Stimulated activated CD8-positive, alpha-beta memory T cell treated with anti-CD3 and anti-CD28 coated beads, Interleukin-7, amount 100 ng/mL, for 4 hours (primary cell): ENCODE measurements at regions not wholly inside any gene's neighbourhood (a gene's known extent, or its start where the extent isn't known, plus 50 kb on each side); places are given as distances from the start of the nearest gene placed in this dataset.

Experiments used
- DNase-seq, 2 donors: peaks; one replicate each; pipeline ENCODE4 v3.0.0-alpha.2; 2020; ENCODE audit warnings: low read depth in 2 of 2

GRCh38 chr1:101290922-101291561 is 54.2 kb downstream of the S1PR1 start:
- no peak for DNase-seq

- no peak for DNase-seq
Measured at GRCh38 chr1:101291562-101292380, 55.0 kb downstream of the S1PR1 start.

DNA sequence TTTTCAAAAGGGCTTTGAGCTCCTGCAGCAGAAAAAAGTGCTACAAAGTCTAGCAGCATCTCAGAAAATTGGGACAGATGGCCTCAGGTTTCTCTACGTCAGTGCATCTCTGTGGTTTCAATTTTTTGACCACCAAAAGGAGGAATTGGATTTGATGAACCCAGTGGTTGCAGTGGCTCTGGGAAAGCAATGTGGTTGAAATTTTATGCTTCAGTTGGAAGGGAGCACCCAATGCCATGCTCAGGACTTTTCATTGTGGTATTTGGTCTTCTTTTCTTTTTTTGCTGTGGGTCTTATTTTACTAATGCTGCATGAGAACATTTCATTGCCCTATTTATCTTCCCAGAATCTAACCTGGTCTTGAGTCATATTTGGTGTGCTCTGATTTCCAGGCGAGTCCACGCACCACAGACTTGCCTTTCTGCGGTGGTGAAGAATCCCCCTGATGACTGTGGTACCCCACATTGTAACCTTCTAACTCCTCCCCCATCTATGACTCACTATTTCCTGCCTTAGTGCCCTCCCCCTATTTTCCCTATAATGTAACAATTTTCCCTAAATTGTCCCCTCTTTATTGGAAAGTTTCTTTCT is 56.7 kb downstream of the S1PR1 start:
- DNase-seq: peak; percentile 50 to 68

DNA sequence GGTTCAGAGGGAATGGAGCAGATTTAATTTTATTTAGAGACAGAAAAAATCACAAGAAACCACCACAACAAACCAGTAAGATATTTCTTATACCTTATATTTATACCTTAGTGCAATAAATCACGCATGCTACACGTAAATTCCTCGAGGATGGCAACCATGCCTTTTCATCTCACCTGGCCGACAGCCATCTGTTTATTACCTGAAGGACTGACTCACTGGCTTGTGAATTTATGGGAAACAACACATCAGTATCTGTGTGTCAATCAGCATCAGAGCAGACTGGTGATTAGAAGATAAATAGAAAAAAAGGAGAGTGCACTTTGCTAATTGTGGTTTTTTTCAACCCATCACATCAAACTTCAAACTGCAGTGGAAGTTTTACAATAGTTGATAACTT is 58.4 kb downstream of the S1PR1 start:
- DNase-seq: no peak

DNA sequence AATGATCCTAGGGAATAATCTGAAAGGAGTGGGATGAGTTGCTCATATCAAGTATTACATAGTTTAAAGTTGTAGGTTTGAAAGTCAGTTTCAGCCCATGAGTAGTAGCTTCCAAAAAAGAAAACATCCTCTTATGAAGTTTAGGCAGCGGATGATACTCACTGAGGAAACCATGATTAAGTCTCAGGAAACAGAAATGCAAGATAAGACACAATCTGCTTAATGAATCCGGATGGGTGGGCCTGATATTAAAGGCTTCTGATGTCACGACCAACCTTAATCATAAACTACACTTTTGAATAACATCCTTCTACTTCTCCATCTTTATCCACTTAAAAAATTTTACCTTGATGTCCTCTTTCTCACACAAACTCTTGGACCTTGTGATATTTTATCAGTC is 61.8 kb downstream of the S1PR1 start:
- no peak for DNase-seq

- DNase-seq: no peak
Measured at GRCh38 chr1:101299141-101299540, 62.3 kb downstream of the S1PR1 start.

- no peak for DNase-seq
Measured at GRCh38 chr1:101299710-101300109, 62.9 kb downstream of the S1PR1 start.

GRCh38 chr1:101300916-101301315 is 64.1 kb downstream of the S1PR1 start:
- no peak for DNase-seq

- no peak for DNase-seq
Measured at GRCh38 chr1:101301446-101302057, 64.7 kb downstream of the S1PR1 start.

DNA sequence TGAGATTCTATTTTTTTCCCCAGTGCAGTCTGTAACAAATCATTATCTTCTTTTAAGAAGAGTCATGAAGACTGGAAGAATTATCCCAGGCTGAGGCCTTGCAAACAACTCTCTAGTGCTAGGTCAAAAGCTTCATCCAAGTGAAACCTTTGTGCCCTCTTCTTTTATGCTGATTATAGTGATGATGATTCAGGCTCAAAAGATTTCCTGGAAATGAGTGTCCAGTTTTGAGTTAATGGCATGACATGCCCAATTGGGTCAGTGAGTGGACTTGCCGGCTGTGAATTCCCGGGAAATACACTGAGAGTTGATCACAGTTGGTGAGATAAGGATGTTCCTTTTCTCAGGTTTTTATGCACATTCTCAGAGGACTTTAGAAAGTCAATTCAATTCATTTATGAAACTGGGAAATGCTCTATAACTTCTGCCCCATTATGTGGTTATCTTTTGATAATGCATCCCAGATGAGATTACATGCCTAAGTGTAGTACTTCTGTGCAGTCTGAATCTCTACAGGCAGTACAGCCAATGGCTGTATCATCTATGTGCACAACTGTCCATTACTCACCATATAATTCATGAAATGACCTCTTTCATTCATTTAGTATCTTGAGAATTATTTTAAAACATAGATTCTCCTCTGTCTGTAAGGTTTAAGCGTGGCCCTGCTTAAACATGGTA is 66.2 kb downstream of the S1PR1 start:
- DNase-seq: no peak

GRCh38 chr1:101307985-101308689 is 71.3 kb downstream of the S1PR1 start:
- no peak for DNase-seq

- DNase-seq: no peak
Measured at GRCh38 chr1:101308935-101309333, 72.1 kb downstream of the S1PR1 start.

DNA sequence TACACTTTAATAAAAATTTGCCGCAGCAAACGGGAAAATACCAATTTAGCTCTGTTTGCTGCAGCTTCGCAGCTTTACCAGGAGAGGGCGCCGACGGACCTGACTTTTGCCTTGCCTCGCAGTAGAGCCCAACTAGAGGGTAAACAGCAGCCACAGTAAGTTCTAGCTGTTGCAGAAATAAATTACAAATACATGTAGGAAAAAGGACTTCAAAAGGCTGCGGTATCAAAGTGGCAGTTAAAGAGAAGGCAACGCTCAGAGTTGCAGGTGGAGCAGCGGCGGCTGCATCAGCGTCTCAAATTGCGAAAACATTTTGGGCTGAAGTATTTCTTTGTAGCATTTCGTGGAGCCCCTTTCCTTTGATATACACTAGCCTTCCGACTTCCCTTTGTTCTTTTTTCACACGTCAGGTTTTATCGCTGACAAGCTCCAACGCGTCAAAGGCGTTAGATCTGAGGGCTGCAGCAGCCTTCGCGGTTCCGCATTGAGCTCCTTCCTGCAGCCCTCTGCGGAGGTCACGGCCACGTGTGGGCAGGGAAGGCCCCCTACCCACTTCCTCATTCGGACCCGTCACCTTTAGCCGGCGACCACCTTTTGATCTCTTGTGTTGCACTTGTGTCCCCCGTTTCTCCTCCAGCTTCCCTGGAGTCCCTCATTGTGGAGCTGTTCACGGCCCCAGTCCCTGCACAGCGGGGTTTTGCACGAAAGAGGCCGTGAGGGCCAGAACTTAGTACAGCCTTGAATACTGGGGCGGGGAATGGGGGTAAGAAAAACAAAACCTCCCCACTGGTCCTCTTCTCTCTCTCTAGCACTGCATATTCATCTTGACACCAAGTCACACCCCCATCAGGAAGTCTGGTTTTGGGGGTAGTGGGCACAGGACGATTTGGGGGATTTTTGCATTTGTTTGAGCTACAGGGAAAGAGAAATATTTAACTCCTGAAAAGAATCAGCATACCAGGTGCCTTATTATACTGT is 72.8 kb downstream of the S1PR1 start:
- peak; percentile 54 to 62 for DNase-seq

DNA sequence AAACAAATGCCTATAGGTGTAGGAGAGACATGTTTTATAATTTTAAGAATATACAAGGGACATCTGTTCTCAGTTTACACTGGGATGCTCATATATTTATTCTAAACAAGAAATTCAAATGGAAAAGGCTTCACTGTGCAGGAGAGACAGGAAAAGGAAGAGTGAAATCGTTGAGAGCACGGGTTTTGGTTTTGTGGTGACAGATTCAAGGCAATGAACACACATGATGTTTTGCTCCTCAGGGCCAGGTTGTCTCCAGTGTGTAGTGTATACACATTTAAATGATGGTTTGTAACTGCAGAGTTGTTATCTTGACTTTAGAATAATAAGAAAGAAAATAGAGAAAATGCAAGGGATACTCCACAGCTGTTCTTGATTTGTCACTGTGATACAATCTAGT is 73.7 kb downstream of the S1PR1 start:
- DNase-seq: no peak

DNA sequence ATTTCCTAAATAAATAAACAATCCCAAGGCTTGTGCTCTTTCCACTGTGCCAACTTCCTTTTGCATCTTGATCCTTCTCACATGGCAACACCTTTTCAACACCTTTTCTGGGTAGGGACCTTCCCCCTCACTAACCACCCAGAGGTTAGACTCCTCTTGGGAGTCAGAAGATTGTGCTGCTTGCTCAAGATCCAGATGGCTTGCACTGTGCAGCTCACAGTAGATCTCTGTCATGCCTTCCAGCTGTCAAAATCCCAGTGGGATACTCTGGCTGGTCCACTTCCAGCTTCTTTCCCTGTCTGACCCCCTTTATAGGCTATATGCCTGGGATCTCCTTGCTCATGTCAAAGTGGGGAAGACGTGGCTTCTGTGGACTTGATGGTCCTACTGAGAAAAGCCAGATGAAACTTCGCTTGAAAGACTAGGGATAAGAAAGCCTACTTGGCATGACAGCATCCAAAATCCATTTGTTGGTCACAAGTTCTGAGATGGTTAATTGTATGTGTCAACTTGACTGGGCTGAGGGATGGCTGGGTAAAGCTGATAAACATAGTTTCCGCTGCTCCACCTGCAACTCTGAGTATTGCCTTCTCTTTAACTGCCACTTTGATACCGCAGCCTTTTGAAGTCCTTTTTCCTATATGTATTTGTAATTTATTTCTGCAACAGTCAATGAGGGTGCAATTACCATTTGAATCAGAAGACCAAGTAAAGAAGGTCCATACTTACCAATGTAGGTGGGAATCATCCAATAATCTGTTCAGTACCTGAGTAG is 74.5 kb downstream of the S1PR1 start:
- DNase-seq: no peak

DNA sequence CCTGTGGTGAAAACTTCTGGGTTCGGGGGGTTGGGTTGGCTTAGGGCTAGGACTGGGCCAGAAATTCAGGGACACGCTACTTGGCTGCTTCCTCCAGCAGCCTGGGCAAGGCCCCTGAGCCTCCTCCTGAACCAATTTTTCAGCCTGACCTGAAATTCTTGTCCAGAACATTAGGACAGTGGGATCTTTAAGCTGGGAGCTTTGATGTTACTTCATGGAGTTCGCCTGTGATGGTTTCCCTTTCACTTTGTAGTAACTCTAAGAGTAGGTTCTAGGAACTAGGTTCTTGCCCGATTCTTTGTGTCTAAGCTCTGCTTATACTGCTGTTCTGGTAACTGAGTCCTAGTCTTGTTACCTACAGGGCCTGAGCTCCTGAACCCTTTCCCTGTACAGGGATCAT is 75.3 kb downstream of the S1PR1 start:
- no peak for DNase-seq

- no peak for DNase-seq
Measured at GRCh38 chr1:101313356-101313755, 76.5 kb downstream of the S1PR1 start.

- DNase-seq: no peak
Measured at GRCh38 chr1:101314244-101314643, 77.4 kb downstream of the S1PR1 start.

DNA sequence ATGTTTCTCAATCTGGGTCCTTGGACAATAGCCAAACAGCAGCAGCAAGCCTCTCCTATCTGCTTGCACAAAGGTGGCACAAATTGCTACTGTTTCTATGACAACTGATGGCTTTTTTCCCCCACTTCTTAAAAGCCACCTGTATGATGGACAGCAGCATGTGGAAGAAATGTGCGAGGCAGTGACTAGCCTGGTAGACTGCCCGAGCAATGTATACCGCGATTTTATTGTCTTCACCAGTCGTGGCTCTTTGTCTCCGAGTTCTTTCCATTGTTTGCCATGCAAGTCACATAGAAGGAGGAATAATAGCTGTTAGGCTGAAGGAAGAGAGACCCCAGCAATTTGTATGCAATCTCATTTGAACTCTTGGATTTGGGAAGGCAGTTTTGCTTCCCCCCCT is 79.4 kb downstream of the S1PR1 start:
- DNase-seq: no peak
